ENCODE measurements at regions not wholly inside any gene's neighbourhood (a gene's known extent, or its start where the extent isn't known, plus 50 kb on each side); places are given as distances from the start of the nearest gene placed in this dataset.
"Not testable (repeated sequence)": the region's sequence is repeated elsewhere in the genome, so short reads cannot be mapped to it uniquely, and the experiment has no call there.

GRCh38 chr5:10102235-10102634 lies 147.5 kb downstream of the ATPSCKMT start:
- not testable (repeated sequence) for TF ChIP-seq SP1 (IDR thresholded peaks at IDR 0.05; ENCODE audit: low read depth, low read length); JUN (IDR thresholded peaks at IDR 0.05; ENCODE audit: low read depth, low read length); KDM4A (IDR thresholded peaks at IDR 0.05; ENCODE audit: low read depth, low read length, severe bottlenecking); HDAC6 (IDR thresholded peaks at IDR 0.05; ENCODE audit: low read depth, low read length)
